NT2/D1 (cell line): ENCODE measurements at regions not wholly inside any gene's neighbourhood (a gene's known extent, or its start where the extent isn't known, plus 50 kb on each side); places are given as distances from the start of the nearest gene placed in this dataset.

ENCODE experiments used
- SUZ12 ChIP-seq: IDR thresholded peaks from 2 replicates; pipeline ENCODE4 v1.6.1; 2011; ENCODE audit not compliant: insufficient read length, insufficient read depth; ENCODE audit errors: extremely low read depth
- YY1 ChIP-seq: IDR thresholded peaks from 2 replicates; pipeline ENCODE4 v1.6.1; 2011; ENCODE audit not compliant: insufficient read length, insufficient read depth
- ZNF274 ChIP-seq: IDR thresholded peaks from 2 replicates; pipeline ENCODE4 v1.6.1; 2011; ENCODE audit warnings: mild to moderate bottlenecking, low read depth, low read length

DNA sequence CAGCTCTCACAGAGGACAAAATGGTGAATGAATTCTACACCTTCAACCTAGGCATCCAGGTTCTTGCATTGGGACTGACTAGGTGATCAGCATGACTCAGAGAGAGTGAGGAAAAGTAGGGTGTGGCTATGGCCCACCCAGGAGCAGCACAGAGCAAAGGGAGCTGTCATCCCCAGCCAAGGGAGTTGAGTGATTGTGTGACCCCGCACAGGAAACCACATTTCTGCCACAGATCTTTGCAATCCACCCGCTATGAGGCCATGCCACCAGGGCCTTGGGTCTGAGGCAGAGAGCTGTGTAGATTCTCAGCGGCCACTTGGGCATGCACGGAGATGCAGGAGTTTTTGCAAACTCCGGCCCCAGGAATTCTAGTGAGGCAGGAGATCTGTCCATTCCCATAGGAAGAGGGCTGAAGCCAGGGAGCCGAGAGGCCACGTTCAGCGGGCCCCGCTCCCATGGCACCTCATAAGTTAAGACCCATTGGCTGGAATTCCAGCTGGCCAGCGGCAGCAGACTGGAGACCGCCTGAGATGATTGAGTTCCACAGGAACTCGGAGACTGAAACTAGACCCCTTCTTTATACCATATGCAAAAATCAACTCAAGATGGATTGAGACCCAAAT lies 75.9 kb downstream of the NAA11 start:
- TF ChIP-seq YY1 (no peak), SUZ12 (no peak), ZNF274 (no peak)
